RPMI7951 (cell line): ENCODE measurements at regions not wholly inside any gene's neighbourhood (a gene's known extent, or its start where the extent isn't known, plus 50 kb on each side); places are given as distances from the start of the nearest gene placed in this dataset.

ENCODE experiments used
- DNase-seq: peaks from one replicate; pipeline ENCODE4 v3.0.0-alpha.2; 2012; ENCODE audit warnings: low read depth

DNA sequence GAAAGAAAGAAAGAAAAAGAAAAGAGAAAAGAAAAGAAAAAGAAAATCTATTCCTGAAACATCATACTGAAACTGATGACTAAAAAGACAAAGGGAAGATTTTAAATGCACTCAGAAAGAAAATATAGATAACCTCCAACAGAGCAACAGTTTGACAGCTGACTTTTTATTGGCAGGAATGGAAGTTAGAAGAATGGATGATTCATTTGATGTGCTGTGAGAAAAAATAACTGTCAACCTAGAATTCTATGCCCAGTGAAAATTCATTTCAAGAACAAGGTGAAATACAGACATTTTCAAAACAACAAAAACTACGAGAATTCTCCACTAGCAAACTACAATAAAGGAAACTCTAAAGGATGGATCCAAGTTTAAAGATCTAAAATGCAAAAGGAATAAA is 50.5 kb upstream of the HSPA12A start:
- no peak for DNase-seq

DNA sequence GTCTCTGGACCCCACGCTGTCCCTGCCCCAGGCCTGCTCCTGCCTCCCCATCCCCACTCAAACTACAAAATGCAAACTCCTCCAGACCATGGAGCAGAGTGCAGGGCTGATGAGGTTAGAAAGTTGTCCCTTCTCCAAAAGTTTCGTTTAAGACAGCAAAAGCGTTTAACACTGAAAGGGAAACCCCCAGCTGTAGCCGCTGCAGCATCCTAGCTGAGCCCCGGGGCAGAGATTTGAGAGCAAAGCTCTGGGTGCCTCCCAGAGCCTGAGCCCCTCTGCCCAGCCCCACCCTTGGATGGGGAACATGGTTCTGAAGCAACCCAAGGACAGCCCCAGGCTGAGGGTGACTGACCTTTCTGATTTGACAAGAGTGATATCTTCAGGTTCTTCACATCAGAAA is 52.8 kb upstream of the ENO4 start:
- no peak for DNase-seq

DNA sequence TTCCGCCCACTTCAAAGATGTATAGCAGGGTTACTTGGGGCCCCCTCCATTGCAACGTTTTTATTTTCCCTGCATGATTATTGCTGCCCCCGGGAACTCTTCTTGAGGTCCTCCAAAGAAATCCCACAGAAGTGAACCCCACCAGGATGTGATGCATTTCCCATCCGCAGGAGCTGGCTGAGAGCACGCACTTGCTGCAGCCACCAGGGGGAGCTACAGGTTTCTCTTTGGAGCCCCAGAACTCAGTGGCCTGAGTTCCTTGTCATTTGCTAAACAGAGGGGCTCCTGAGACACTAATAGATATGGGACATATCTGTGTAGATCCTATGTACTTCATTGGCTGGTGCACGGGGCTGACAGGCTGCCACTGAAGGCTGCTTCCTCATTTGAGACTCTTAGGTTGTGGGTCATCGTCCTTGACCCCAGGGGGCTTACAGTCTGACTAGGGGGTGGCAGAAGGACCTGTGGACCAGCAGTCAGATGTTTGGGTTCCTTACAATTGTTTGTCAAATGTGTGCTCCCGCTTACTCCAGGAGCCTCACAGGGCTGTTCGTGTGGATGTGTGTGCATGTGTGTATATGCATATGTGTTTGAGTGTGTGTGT is 52.3 kb upstream of the ENO4 start:
- DNase-seq: peak; percentile 62

DNA sequence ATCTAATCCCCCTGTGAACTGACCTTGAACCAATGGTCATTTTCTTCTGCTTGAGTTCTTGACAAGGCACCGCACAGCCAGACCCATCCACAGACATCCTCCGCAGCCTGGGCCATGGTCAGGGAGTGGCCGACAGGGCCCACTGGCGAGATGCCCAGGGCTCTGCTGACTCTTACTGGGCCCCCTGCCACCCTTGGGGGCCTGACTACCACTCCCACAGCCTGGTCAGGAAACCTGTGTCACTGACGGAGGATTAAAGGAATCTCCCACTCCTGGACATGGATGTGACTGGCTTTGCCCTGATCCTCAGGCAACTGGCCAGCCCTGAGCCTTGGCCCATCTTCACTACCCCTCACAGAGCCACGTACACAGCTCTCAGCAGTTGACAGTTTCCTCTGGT is 50.4 kb upstream of the ENO4 start:
- no peak for DNase-seq
